WTC11 (cell line): ENCODE measurements at regions not wholly inside any gene's neighbourhood (a gene's known extent, or its start where the extent isn't known, plus 50 kb on each side); places are given as distances from the start of the nearest gene placed in this dataset.

Source experiments
- ATAC-seq: fragments of 200-7000 bp; cut with Tn5 transposase; 2 replicates; pipeline ENCODE4 v1.10.0; 2021; ENCODE audit warnings: mild to moderate bottlenecking, moderate library complexity
- CTCF ChIA-PET: fragments of 300-600 bp; sonication (Branson Sonifier 250); formaldehyde crosslinking; loops from one replicate; lab custom pipeline; 2021; ENCODE audit warnings: antibody characterized with exemption; lab: Charles Lee
- POLR2A ChIA-PET: fragments of 350-600 bp; sonication (Branson Sonifier 250); formaldehyde crosslinking; loops from one replicate; lab custom pipeline; 2021; ENCODE audit warnings: antibody characterized with exemption; lab: Charles Lee
- DNase-seq: peaks from one replicate; pipeline ENCODE4 v3.0.0; 2021; ENCODE audit warnings: low spot score
- H3K27ac Mint-ChIP-seq: 2 replicates; pipeline ENCODE4 v1.8.0; 2021; ENCODE audit warnings: mixed read lengths
- H3K27me3 Mint-ChIP-seq: 2 replicates; pipeline ENCODE4 v1.8.0; 2021; ENCODE audit warnings: low read depth, mild to moderate bottlenecking, moderate library complexity, mixed read lengths
- H3K36me3 Mint-ChIP-seq: 2 replicates; pipeline ENCODE4 v1.8.0; 2021; ENCODE audit warnings: mixed read lengths
- H3K4me1 Mint-ChIP-seq: 2 replicates; pipeline ENCODE4 v1.8.0; 2022; ENCODE audit warnings: mixed read lengths
- H3K4me3 Mint-ChIP-seq: 2 replicates; pipeline ENCODE4 v1.8.0; 2021; ENCODE audit warnings: mild to moderate bottlenecking, moderate library complexity, mixed read lengths
- H3K9me3 Mint-ChIP-seq: 2 replicates; pipeline ENCODE4 v1.8.0; 2021; ENCODE audit warnings: mixed read lengths
- ATF1 ChIP-seq: sonication (generic); formaldehyde crosslinking; IDR thresholded peaks from 2 replicates; pipeline ENCODE4 v1.8.1; 2023; ENCODE audit warnings: mild to moderate bottlenecking, moderate library complexity, missing genetic modification reagents
- ATF2 ChIP-seq: sonication (generic); formaldehyde crosslinking; IDR thresholded peaks from 2 replicates; pipeline ENCODE4 v1.8.1; 2022; ENCODE audit warnings: low read depth, missing genetic modification reagents, borderline replicate concordance
- ATF6 ChIP-seq: sonication (generic); formaldehyde crosslinking; IDR thresholded peaks from 2 replicates; pipeline ENCODE4 v1.8.1; 2023; ENCODE audit warnings: mild to moderate bottlenecking, missing genetic modification reagents
- E2F4 ChIP-seq: sonication (generic); formaldehyde crosslinking; IDR thresholded peaks from 2 replicates; pipeline ENCODE4 v1.8.1; 2022; ENCODE audit warnings: low read depth, mild to moderate bottlenecking, moderate library complexity, missing genetic modification reagents, borderline replicate concordance
- E2F5 ChIP-seq: sonication (generic); formaldehyde crosslinking; IDR thresholded peaks from 2 replicates; pipeline ENCODE4 v1.8.1; 2022; ENCODE audit warnings: mild to moderate bottlenecking, moderate library complexity, missing genetic modification reagents
- ERG ChIP-seq: fragments of 250-450 bp; sonication (Bioruptor Pico); IDR thresholded peaks from 2 replicates; pipeline ENCODE4 v1.8.0; 2021; ENCODE audit warnings: mild to moderate bottlenecking
- ESRRA ChIP-seq: sonication (generic); formaldehyde crosslinking; IDR thresholded peaks from 2 replicates; pipeline ENCODE4 v1.8.1; 2022; ENCODE audit warnings: mild to moderate bottlenecking, missing genetic modification reagents, borderline replicate concordance
- FOXJ3 ChIP-seq: sonication (generic); formaldehyde crosslinking; IDR thresholded peaks from 2 replicates; pipeline ENCODE4 v1.9.0; 2021; ENCODE audit warnings: missing genetic modification reagents, mild to moderate bottlenecking, borderline replicate concordance
- FOXK1 ChIP-seq: sonication (generic); formaldehyde crosslinking; IDR thresholded peaks from 2 replicates; pipeline ENCODE4 v1.8.0; 2022; ENCODE audit warnings: mild to moderate bottlenecking, moderate library complexity, missing genetic modification reagents
- FOXP1 ChIP-seq: sonication (generic); formaldehyde crosslinking; IDR thresholded peaks from 2 replicates; pipeline ENCODE4 v1.8.0; 2022; ENCODE audit warnings: missing genetic modification reagents, mild to moderate bottlenecking, moderate library complexity, borderline replicate concordance
- GTF2I ChIP-seq: fragments of 250-450 bp; sonication (Bioruptor Pico); conservative IDR thresholded peaks from 2 replicates; pipeline ENCODE4 v1.4.0; 2021; ENCODE audit warnings: mild to moderate bottlenecking
- JAZF1 ChIP-seq: fragments of 250-450 bp; sonication (Bioruptor Pico); IDR thresholded peaks from 2 replicates; pipeline ENCODE4 v1.9.0; 2021; ENCODE audit warnings: moderate library complexity, mild to moderate bottlenecking, inconsistent platforms
- MAX ChIP-seq: sonication (generic); formaldehyde crosslinking; IDR thresholded peaks from 2 replicates; pipeline ENCODE4 v1.8.0; 2022; ENCODE audit warnings: mild to moderate bottlenecking, missing genetic modification reagents
- NR1H2 ChIP-seq: sonication (generic); formaldehyde crosslinking; IDR thresholded peaks from 2 replicates; pipeline ENCODE4 v1.9.0; 2021; ENCODE audit warnings: mild to moderate bottlenecking, moderate library complexity, missing genetic modification reagents
- SMAD4 ChIP-seq: sonication (generic); formaldehyde crosslinking; IDR thresholded peaks from 2 replicates; pipeline ENCODE4 v1.8.0; 2022; ENCODE audit warnings: mild to moderate bottlenecking, missing genetic modification reagents
- TEAD4 ChIP-seq: sonication (generic); formaldehyde crosslinking; IDR thresholded peaks from 2 replicates; pipeline ENCODE4 v1.8.0; 2022; ENCODE audit warnings: mild to moderate bottlenecking, missing genetic modification reagents
- TP53 ChIP-seq: sonication (generic); formaldehyde crosslinking; IDR thresholded peaks from 2 replicates; pipeline ENCODE4 v1.8.1; 2023; ENCODE audit warnings: mild to moderate bottlenecking, missing genetic modification reagents
- ZBTB43 ChIP-seq: sonication (generic); formaldehyde crosslinking; IDR thresholded peaks from 2 replicates; pipeline ENCODE4 v1.8.1; 2023; ENCODE audit warnings: mild to moderate bottlenecking, missing genetic modification reagents
- ZNF121 ChIP-seq: sonication (generic); formaldehyde crosslinking; IDR thresholded peaks from 2 replicates; pipeline ENCODE4 v1.8.0; 2023; ENCODE audit warnings: missing genetic modification reagents
- ZNF219 ChIP-seq: sonication (generic); formaldehyde crosslinking; IDR thresholded peaks from 2 replicates; pipeline ENCODE4 v1.8.0; 2023; ENCODE audit warnings: missing genetic modification reagents, mild to moderate bottlenecking, borderline replicate concordance
- ZNF532 ChIP-seq: fragments of 250-450 bp; sonication (Bioruptor Pico); IDR thresholded peaks from 2 replicates; pipeline ENCODE4 v1.9.0; 2021; ENCODE audit warnings: mild to moderate bottlenecking, borderline replicate concordance

- no peak for TF ChIP-seq ZNF532
These were observed 66.0 kb upstream of the TMCC3 start (continued) for GRCh38 chr12:94716339-94716738.

- DNase-seq, result no peak
- ATAC-seq, result no peak
- POLR2A ChIA-PET, result no interaction called here
- H3K9me3 Mint-ChIP-seq, result 0 out of 2 replicates have a peak, but pooled peaks cover 4% of the 10 kb centered on the region
- no peaks in the 10 kb centered on the region for H3K27me3 Mint-ChIP-seq
- H3K36me3 Mint-ChIP-seq, result no peaks in the 10 kb centered on the region
- H3K27ac Mint-ChIP-seq, result no peak overlapping the region
- no peak overlapping the region for H3K4me3 Mint-ChIP-seq
- TF ChIP-seq ATF1 (CRISPR knock-in tag), result no peak
- no peak for TF ChIP-seq SMAD4
- TF ChIP-seq FOXK1 (CRISPR knock-in tag), result no peak
- TF ChIP-seq NR1H2, result no peak
- no peak for TF ChIP-seq ESRRA (CRISPR knock-in tag)
- no peak for TF ChIP-seq ZNF121 (CRISPR knock-in tag)
- TF ChIP-seq TP53, result no peak
- no peak for TF ChIP-seq FOXJ3 (CRISPR knock-in tag)
- no peak for TF ChIP-seq ZNF219 (CRISPR knock-in tag)
- TF ChIP-seq ATF2 (CRISPR knock-in tag), result no peak
- TF ChIP-seq ERG (CRISPR knock-in tag), result no peak
- TF ChIP-seq FOXP1 (CRISPR knock-in tag), result no peak
- no peak for TF ChIP-seq ATF6 (CRISPR knock-in tag)
- TF ChIP-seq MAX (CRISPR knock-in tag), result no peak
- TF ChIP-seq ZBTB43 (CRISPR knock-in tag), result no peak
- no peak for TF ChIP-seq E2F4 (CRISPR knock-in tag)
- no peak for TF ChIP-seq TEAD4 (CRISPR knock-in tag)
- no peak for TF ChIP-seq GTF2I (CRISPR knock-in tag)
- TF ChIP-seq E2F5, result no peak
- TF ChIP-seq JAZF1, result no peak
- peaks cover 8% of the 10 kb centered on the region for H3K4me1 Mint-ChIP-seq
- CTCF ChIA-PET, result interaction anchor here (2.7 kb wide), 1 partner anchor 161 kb away, joined by 10 read pairs; no protein-coding TSS in a partner anchor
These were observed 64.2 kb upstream of the TMCC3 start for GRCh38 chr12:94714378-94715114.
